ENCODE measurements at regions not wholly inside any gene's neighbourhood (a gene's known extent, or its start where the extent isn't known, plus 50 kb on each side); places are given as distances from the start of the nearest gene placed in this dataset.

GRCh38 chr19:27676877-27677276 lies 1536.1 kb downstream of the UQCRFS1 start:
- no peaks in the 10 kb centered on the region for H3K36me3 ChIP-seq
- H3K27me3 ChIP-seq, result no peaks in the 10 kb centered on the region
- ATAC-seq (no peak), DNase-seq (no peak)
- H3K4me1 ChIP-seq, result no peaks in the 10 kb centered on the region
- no peak overlapping the region for H3K27ac ChIP-seq
- H3K4me3 ChIP-seq, result no peak overlapping the region
- peaks cover 6% of the 10 kb centered on the region for H3K9me3 ChIP-seq
- TF ChIP-seq CTCF (IDR thresholded peaks at IDR 0.05), result no peak
- intact Hi-C loops (cut with DNase I), result no loop called here

- H3K4me3 ChIP-seq, result no peak overlapping the region
- no peaks in the 10 kb centered on the region for H3K27me3 ChIP-seq
- H3K9me3 ChIP-seq, result peaks cover 6% of the 10 kb centered on the region
- no peaks in the 10 kb centered on the region for H3K36me3 ChIP-seq
- DNase-seq, result no peak
- intact Hi-C loops (cut with DNase I), result no loop called here
- H3K4me1 ChIP-seq, result no peaks in the 10 kb centered on the region
- ATAC-seq, result no peak
- TF ChIP-seq CTCF (IDR thresholded peaks at IDR 0.05), result no peak
- no peak overlapping the region for H3K27ac ChIP-seq
Observed at GRCh38 chr19:27676334-27676733, 1536.6 kb downstream of the UQCRFS1 start.

- intact Hi-C loops (cut with DNase I), result no loop called here
- no peak for DNase-seq
Observed at GRCh38 chr19:27675771-27676170, 1537.2 kb downstream of the UQCRFS1 start.

GRCh38 chr19:27674701-27675100 lies 1538.2 kb downstream of the UQCRFS1 start:
- no peak overlapping the region for H3K27ac ChIP-seq
- peaks cover 6% of the 10 kb centered on the region for H3K9me3 ChIP-seq
- H3K27me3 ChIP-seq, result no peaks in the 10 kb centered on the region
- H3K4me1 ChIP-seq, result no peaks in the 10 kb centered on the region
- DNase-seq (no peak), ATAC-seq (no peak)
- no peak for TF ChIP-seq CTCF (IDR thresholded peaks at IDR 0.05)
- H3K36me3 ChIP-seq, result no peaks in the 10 kb centered on the region
- intact Hi-C loops (cut with DNase I), result no loop called here
- H3K4me3 ChIP-seq, result no peak overlapping the region

More at GRCh38 chr19:27675771-27676170, 1537.2 kb downstream of the UQCRFS1 start:
- peaks cover 6% of the 10 kb centered on the region for H3K9me3 ChIP-seq
- no peaks in the 10 kb centered on the region for H3K4me1 ChIP-seq
- H3K27ac ChIP-seq, result no peak overlapping the region
- no peaks in the 10 kb centered on the region for H3K27me3 ChIP-seq
- no peak for ATAC-seq
- H3K4me3 ChIP-seq, result no peak overlapping the region
- H3K36me3 ChIP-seq, result no peaks in the 10 kb centered on the region
- no peak for TF ChIP-seq CTCF (IDR thresholded peaks at IDR 0.05)

GRCh38 chr19:27673986-27674385 lies 1539.0 kb downstream of the UQCRFS1 start:
- TF ChIP-seq CTCF (IDR thresholded peaks at IDR 0.05), result no peak
- Histone ChIP-seq H3K36me3 (no peaks in the 10 kb centered on the region), H3K4me1 (no peaks in the 10 kb centered on the region), H3K27me3 (no peaks in the 10 kb centered on the region), H3K9me3 (peaks cover 5% of the 10 kb centered on the region), H3K27ac (no peak overlapping the region), H3K4me3 (no peak overlapping the region)
- ATAC-seq (no peak), DNase-seq (no peak)
- intact Hi-C loops (cut with DNase I), result no loop called here

Measured in upper lobe of right lung (tissue), 1 donor.